HCT116 (cell line): ENCODE measurements at regions not wholly inside any gene's neighbourhood (a gene's known extent, or its start where the extent isn't known, plus 50 kb on each side); places are given as distances from the start of the nearest gene placed in this dataset.

ENCODE experiments used
- ATAC-seq: fragments of 200-7000 bp; cut with Tn5 transposase; 2 replicates; pipeline ENCODE4 v1.9.1; 2020; ENCODE audit warnings: mild to moderate bottlenecking, moderate library complexity
- BruUV-seq: library from RNA; stranded (reverse); fragments of 400-500 nt; replicated peaks from 2 replicates; lab custom pipeline; 2021; lab: Mats Ljungman, UMichigan
- CTCF ChIA-PET: fragments of 300-600 bp; sonication (Branson Sonifier 250); formaldehyde crosslinking; loops from one replicate; lab custom pipeline; 2021; ENCODE audit warnings: antibody characterized with exemption; lab: Charles Lee
- POLR2A ChIA-PET: fragments of 300-600, 350-600 bp; sonication (Branson Sonifier 250); formaldehyde crosslinking; loops from one replicate; lab custom pipeline; 2021; ENCODE audit warnings: antibody characterized with exemption; lab: Charles Lee
- RAD21 ChIA-PET, 2 experiments: fragments of 300-600 bp; sonication (Branson Sonifier 250); formaldehyde crosslinking; loops; one replicate each; lab custom pipeline; 2023; ENCODE audit warnings: low total read pairs in 2 of 2; ENCODE audit not compliant: uncharacterized antibody in 2 of 2, unreplicated experiment in 2 of 2, low non-redundant PET in 1 of 2; lab: Charles Lee
- DNase-seq: peaks from one replicate; pipeline ENCODE4 v3.0.0-alpha.2; 2010; ENCODE audit warnings: low read depth, low spot score
- H2AFZ ChIP-seq: fragments of 200-600 bp; shearing (Covaris generic), sonication (generic); 2 replicates; pipeline ENCODE4 v1.6.1; 2017; ENCODE audit warnings: low read depth, mixed run types, mixed read lengths, antibody characterized with exemption, low read length; ENCODE audit not compliant: poor library complexity, severe bottlenecking
- H3K27ac ChIP-seq: 2 replicates; pipeline ENCODE4 v1.5.1; 2012; ENCODE audit warnings: low read depth, low read length
- H3K27me3 ChIP-seq: fragments of 200-600 bp; sonication (generic); 2 replicates; pipeline ENCODE4 v1.6.1; 2016; ENCODE audit warnings: mixed run types, low read length, mixed read lengths; ENCODE audit not compliant: insufficient read depth
- H3K36me3 ChIP-seq, 2 experiments: fragments of 200-500 bp in 1 of 2; fragments of 200-600 bp in 1 of 2; sonication (Bioruptor generic) in 1 of 2; sonication (generic) in 1 of 2; 2 replicates each; pipeline versions ENCODE4 v1.5.1 to v1.6.1; 2014 to 2016; ENCODE audit warnings: low read length in 2 of 2, inconsistent platforms in 1 of 2, mixed read lengths in 1 of 2, mixed run types in 1 of 2; ENCODE audit not compliant: insufficient read depth in 2 of 2, control insufficient read depth in 1 of 2
- H3K4me1 ChIP-seq, 2 experiments: fragments of 200-600 bp in 1 of 2; sonication (generic) in 1 of 2; 2 replicates each; pipeline versions ENCODE4 v1.5.1 to v1.6.1; 2012 to 2017; ENCODE audit warnings: low read length in 2 of 2, inconsistent platforms in 1 of 2, mild to moderate bottlenecking in 1 of 2, mixed read lengths in 1 of 2, mixed run types in 1 of 2, moderate library complexity in 1 of 2; ENCODE audit not compliant: insufficient read depth in 2 of 2, control insufficient read depth in 1 of 2
- H3K4me2 ChIP-seq: fragments of 200-600 bp; sonication (generic); 2 replicates; pipeline ENCODE4 v1.6.1; 2017; ENCODE audit warnings: mixed run types, low read length, mixed read lengths
- H3K4me3 ChIP-seq, 2 experiments: fragments of 200-600 bp in 1 of 2; sonication (generic) in 1 of 2; replicated peaks in 1 of 2; 2 replicates each; pipeline ENCODE4 v1.5.1; 2011 to 2016; ENCODE audit warnings: low read length in 2 of 2, control low read depth in 1 of 2, low read depth in 1 of 2, mild to moderate bottlenecking in 1 of 2, mixed read lengths in 1 of 2, mixed run types in 1 of 2
- H3K79me2 ChIP-seq: fragments of 200-600 bp; sonication (generic); 2 replicates; pipeline ENCODE4 v1.6.1; 2017; ENCODE audit warnings: mild to moderate bottlenecking, mixed run types, low read length, moderate library complexity, mixed read lengths; ENCODE audit not compliant: insufficient read depth
- H3K9ac ChIP-seq: fragments of 200-600 bp; sonication (generic); 2 replicates; pipeline ENCODE4 v1.6.1; 2016; ENCODE audit warnings: low read length, mixed read lengths
- H3K9me2 ChIP-seq: fragments of 200-600 bp; sonication (generic), shearing (Covaris generic); 2 replicates; pipeline ENCODE4 v1.6.1; 2017; ENCODE audit warnings: mixed run types, mild to moderate bottlenecking, moderate library complexity; ENCODE audit not compliant: insufficient read depth
- H3K9me3 ChIP-seq, 2 experiments: fragments of 200-500 bp in 1 of 2; fragments of 200-600 bp in 1 of 2; sonication (Bioruptor generic) in 1 of 2; sonication (generic) in 1 of 2; 2 replicates each; pipeline ENCODE4 v1.6.1; 2014 to 2017; ENCODE audit warnings: low read length in 2 of 2, mixed read lengths in 2 of 2, inconsistent platforms in 1 of 2, low read depth in 1 of 2, mild to moderate bottlenecking in 1 of 2, mixed run types in 1 of 2, moderate library complexity in 1 of 2; ENCODE audit not compliant: control insufficient read depth in 1 of 2, insufficient read depth in 1 of 2
- H4K20me1 ChIP-seq: fragments of 200-600 bp; sonication (generic), shearing (Covaris generic); 2 replicates; pipeline ENCODE4 v1.6.1; 2017; ENCODE audit warnings: mixed run types, mild to moderate bottlenecking, moderate library complexity; ENCODE audit not compliant: insufficient read depth
- ATF3 ChIP-seq: IDR thresholded peaks from 2 replicates; pipeline ENCODE4 v1.6.1; 2012
- CEBPB ChIP-seq: IDR thresholded peaks from 2 replicates; pipeline ENCODE4 v1.6.1; 2012; ENCODE audit warnings: low read depth
- EGR1 ChIP-seq: IDR thresholded peaks from 2 replicates; pipeline ENCODE4 v1.6.1; 2012; ENCODE audit warnings: low read depth
- ELF1 ChIP-seq: IDR thresholded peaks from 2 replicates; pipeline ENCODE4 v1.6.1; 2012; ENCODE audit warnings: low read depth, borderline replicate concordance
- POLR2A ChIP-seq: IDR thresholded peaks from 2 replicates; pipeline ENCODE4 v1.7.0; 2011; ENCODE audit warnings: borderline replicate concordance; ENCODE audit not compliant: insufficient read depth, insufficient read length; ENCODE audit errors: extremely low read depth
- RAD21 ChIP-seq: IDR thresholded peaks from 2 replicates; pipeline ENCODE4 v1.6.1; 2012; ENCODE audit warnings: low read depth, mild to moderate bottlenecking
- SIN3A ChIP-seq: IDR thresholded peaks from 2 replicates; pipeline ENCODE4 v1.6.1; 2012; ENCODE audit warnings: low read depth
- SP1 ChIP-seq: IDR thresholded peaks from 2 replicates; pipeline ENCODE4 v1.6.1; 2012; ENCODE audit warnings: low read depth
- SRF ChIP-seq: IDR thresholded peaks from 2 replicates; pipeline ENCODE4 v1.6.1; 2012; ENCODE audit warnings: low read depth
- YY1 ChIP-seq: IDR thresholded peaks from 2 replicates; pipeline ENCODE4 v1.6.1; 2011; ENCODE audit warnings: low read length, low read depth, moderate library complexity, mild to moderate bottlenecking; ENCODE audit not compliant: insufficient replicate concordance; ENCODE audit errors: extremely low read depth
- ZBTB33 ChIP-seq: IDR thresholded peaks from 2 replicates; pipeline ENCODE4 v1.6.1; 2011; ENCODE audit warnings: mild to moderate bottlenecking, low read length, moderate library complexity; ENCODE audit not compliant: insufficient replicate concordance; ENCODE audit errors: extremely low read depth
- ZNF274 ChIP-seq: fragments of 200-500 bp; sonication (Bioruptor generic); IDR thresholded peaks from 2 replicates; pipeline ENCODE4 v1.6.1; 2014; ENCODE audit warnings: mild to moderate bottlenecking, low read depth, low read length, inconsistent platforms
- intact Hi-C: fragments of 100-400 bp; cut with micrococcal nuclease; formaldehyde crosslinking; loops from 2 replicates; pipeline ENCODE4 v1.10.0; 2022
- TF ChIP-seq, protein P1 (sequence below): IDR thresholded peaks from 2 replicates; pipeline ENCODE4 v1.6.1; 2012
- TF ChIP-seq, protein P2 (sequence below): IDR thresholded peaks from 2 replicates; pipeline ENCODE4 v1.6.1; 2012; ENCODE audit warnings: low read depth
- TF ChIP-seq, protein P3 (sequence below), 3 experiments: fragments of 200-600 bp in 1 of 3; sonication (generic) in 1 of 3; IDR thresholded peaks in 2 of 3; conservative IDR thresholded peaks in 1 of 3; 2 replicates each; pipeline ENCODE4 v1.5.1; 2012 to 2017; ENCODE audit warnings: low read depth in 2 of 3, low read length in 2 of 3, antibody characterized with exemption in 1 of 3, borderline replicate concordance in 1 of 3, control low read depth in 1 of 3, mild to moderate bottlenecking in 1 of 3, mixed read lengths in 1 of 3, mixed run types in 1 of 3, moderate library complexity in 1 of 3; ENCODE audit not compliant: insufficient read depth in 1 of 3

DNA sequence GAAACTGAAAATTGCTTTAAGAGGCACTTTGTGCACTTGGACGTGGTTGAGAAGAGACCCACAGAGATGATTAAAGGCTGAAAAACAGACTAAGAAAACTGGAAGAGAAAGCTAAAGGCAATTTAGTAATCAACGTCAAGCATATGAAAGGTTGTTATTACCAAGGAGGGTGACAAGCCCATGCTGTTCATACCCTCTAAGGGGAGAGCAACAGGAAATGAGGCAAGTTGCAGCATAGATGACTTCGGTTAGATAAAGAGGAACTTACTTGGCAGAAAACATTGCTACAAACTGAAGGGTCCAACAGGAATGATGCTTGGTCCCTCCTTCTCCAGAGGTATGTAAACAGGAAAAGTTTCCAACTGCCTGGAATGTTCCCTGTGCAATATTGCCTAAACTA lies 107.8 kb downstream of the DUSP6 start:
- Histone ChIP-seq H3K27ac (no peak overlapping the region), H3K27me3 (no peaks in the 10 kb centered on the region), H3K9me3 (no peaks in the 10 kb centered on the region), H3K36me3 (no peaks in the 10 kb centered on the region), H3K4me1 (peaks cover 3 to 7% of the 10 kb centered on the region in 2 experiments; a peak in 2 of 4 replicates), H3K9me2 (no peaks in the 10 kb centered on the region), H3K79me2 (no peaks in the 10 kb centered on the region), H2AFZ (no peak overlapping the region), H4K20me1 (no peaks in the 10 kb centered on the region), H3K4me3 (no peak overlapping the region), H3K9ac (no peak overlapping the region), H3K4me2 (no peak overlapping the region)
- no TSS peak for BruUV-seq
- ChIA-PET POLR2A (no interaction called here), CTCF (no interaction called here), RAD21 (no interaction called here)
- intact Hi-C loops: no loop called here
- no peak for DNase-seq
- ATAC-seq: no peak
- TF ChIP-seq, protein P1, sequence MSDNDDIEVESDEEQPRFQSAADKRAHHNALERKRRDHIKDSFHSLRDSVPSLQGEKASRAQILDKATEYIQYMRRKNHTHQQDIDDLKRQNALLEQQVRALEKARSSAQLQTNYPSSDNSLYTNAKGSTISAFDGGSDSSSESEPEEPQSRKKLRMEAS: no peak
- TF ChIP-seq POLR2A (no peak), YY1 (no peak), SRF (no peak), EGR1 (no peak), SP1 (no peak), ELF1 (no peak), RAD21 (no peak), ZNF274 (no peak), ZBTB33 (no peak), SIN3A (no peak), CEBPB (no peak), ATF3 (no peak)
- TF ChIP-seq, protein P2, sequence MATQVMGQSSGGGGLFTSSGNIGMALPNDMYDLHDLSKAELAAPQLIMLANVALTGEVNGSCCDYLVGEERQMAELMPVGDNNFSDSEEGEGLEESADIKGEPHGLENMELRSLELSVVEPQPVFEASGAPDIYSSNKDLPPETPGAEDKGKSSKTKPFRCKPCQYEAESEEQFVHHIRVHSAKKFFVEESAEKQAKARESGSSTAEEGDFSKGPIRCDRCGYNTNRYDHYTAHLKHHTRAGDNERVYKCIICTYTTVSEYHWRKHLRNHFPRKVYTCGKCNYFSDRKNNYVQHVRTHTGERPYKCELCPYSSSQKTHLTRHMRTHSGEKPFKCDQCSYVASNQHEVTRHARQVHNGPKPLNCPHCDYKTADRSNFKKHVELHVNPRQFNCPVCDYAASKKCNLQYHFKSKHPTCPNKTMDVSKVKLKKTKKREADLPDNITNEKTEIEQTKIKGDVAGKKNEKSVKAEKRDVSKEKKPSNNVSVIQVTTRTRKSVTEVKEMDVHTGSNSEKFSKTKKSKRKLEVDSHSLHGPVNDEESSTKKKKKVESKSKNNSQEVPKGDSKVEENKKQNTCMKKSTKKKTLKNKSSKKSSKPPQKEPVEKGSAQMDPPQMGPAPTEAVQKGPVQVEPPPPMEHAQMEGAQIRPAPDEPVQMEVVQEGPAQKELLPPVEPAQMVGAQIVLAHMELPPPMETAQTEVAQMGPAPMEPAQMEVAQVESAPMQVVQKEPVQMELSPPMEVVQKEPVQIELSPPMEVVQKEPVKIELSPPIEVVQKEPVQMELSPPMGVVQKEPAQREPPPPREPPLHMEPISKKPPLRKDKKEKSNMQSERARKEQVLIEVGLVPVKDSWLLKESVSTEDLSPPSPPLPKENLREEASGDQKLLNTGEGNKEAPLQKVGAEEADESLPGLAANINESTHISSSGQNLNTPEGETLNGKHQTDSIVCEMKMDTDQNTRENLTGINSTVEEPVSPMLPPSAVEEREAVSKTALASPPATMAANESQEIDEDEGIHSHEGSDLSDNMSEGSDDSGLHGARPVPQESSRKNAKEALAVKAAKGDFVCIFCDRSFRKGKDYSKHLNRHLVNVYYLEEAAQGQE: no peak
- TF ChIP-seq, protein P3, sequence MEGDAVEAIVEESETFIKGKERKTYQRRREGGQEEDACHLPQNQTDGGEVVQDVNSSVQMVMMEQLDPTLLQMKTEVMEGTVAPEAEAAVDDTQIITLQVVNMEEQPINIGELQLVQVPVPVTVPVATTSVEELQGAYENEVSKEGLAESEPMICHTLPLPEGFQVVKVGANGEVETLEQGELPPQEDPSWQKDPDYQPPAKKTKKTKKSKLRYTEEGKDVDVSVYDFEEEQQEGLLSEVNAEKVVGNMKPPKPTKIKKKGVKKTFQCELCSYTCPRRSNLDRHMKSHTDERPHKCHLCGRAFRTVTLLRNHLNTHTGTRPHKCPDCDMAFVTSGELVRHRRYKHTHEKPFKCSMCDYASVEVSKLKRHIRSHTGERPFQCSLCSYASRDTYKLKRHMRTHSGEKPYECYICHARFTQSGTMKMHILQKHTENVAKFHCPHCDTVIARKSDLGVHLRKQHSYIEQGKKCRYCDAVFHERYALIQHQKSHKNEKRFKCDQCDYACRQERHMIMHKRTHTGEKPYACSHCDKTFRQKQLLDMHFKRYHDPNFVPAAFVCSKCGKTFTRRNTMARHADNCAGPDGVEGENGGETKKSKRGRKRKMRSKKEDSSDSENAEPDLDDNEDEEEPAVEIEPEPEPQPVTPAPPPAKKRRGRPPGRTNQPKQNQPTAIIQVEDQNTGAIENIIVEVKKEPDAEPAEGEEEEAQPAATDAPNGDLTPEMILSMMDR (IDR thresholded peaks at IDR 0.05 in 2 of 3, conservative IDR thresholded peaks at IDR 0.05 in 1 of 3; ENCODE audit: borderline replicate concordance in 1 of 3, insufficient read depth in 1 of 3, low read depth in 2 of 3, low read length in 2 of 3): no peak
